ENCODE measurements at regions not wholly inside any gene's neighbourhood (a gene's known extent, or its start where the extent isn't known, plus 50 kb on each side); places are given as distances from the start of the nearest gene placed in this dataset.

GRCh38 chr12:114917307-114917706 is 233.3 kb upstream of the TBX3 start:
- Histone ChIP-seq H3K4me1 (ENCODE audit: insufficient read depth, low read length, poor library complexity, severe bottlenecking) (no peaks in the 10 kb centered on the region), H3K9me3 (ENCODE audit: insufficient read depth, low read depth, low read length) (0 out of 2 replicates have a peak, but pooled peaks cover 4% of the 10 kb centered on the region)

GRCh38 chr12:114916541-114916940 is 232.6 kb upstream of the TBX3 start:
- no peaks in the 10 kb centered on the region for H4K20me1 ChIP-seq (ENCODE audit: insufficient read depth, low read length, poor library complexity, severe bottlenecking)
- no peaks in the 10 kb centered on the region for H3K36me3 ChIP-seq (ENCODE audit: insufficient read depth, low read length)
- H3K9ac ChIP-seq (ENCODE audit: low read depth, low read length, poor library complexity, severe bottlenecking): no peak overlapping the region
- H3K79me2 ChIP-seq (ENCODE audit: insufficient read depth, low read length): no peaks in the 10 kb centered on the region
- no peak for TF ChIP-seq EZH2phosphoT487 (IDR thresholded peaks at IDR 0.05; ENCODE audit: borderline replicate concordance)
- no peak for TF ChIP-seq CTCF (conservative IDR thresholded peaks at IDR 0.05; ENCODE audit: low read length)
- no peaks in the 10 kb centered on the region for H3K4me1 ChIP-seq (ENCODE audit: insufficient read depth, low read length, poor library complexity, severe bottlenecking)
- H3K27me3 ChIP-seq (ENCODE audit: insufficient read depth, low read length, poor library complexity, severe bottlenecking): no peaks in the 10 kb centered on the region
- no peak overlapping the region for H3K4me3 ChIP-seq (ENCODE audit: low read length, poor library complexity, severe bottlenecking)
- 0 out of 2 replicates have a peak, but pooled peaks cover 4% of the 10 kb centered on the region for H3K9me3 ChIP-seq (ENCODE audit: insufficient read depth, low read depth, low read length)
- H3K9me2 ChIP-seq (replicated peaks; ENCODE audit: low read depth, low read length): no peaks in the 10 kb centered on the region
- no peak overlapping the region for H3K4me2 ChIP-seq (ENCODE audit: low read depth, low read length, poor library complexity, severe bottlenecking)
- no peaks in the 10 kb centered on the region for H3F3A ChIP-seq (ENCODE audit: low read depth)
- H2AFZ ChIP-seq (ENCODE audit: low read length): no peak overlapping the region

More at GRCh38 chr12:114917307-114917706, 233.3 kb upstream of the TBX3 start:
- Histone ChIP-seq H3K9ac (ENCODE audit: low read depth, low read length, poor library complexity, severe bottlenecking) (no peak overlapping the region), H3K27me3 (ENCODE audit: insufficient read depth, low read length, poor library complexity, severe bottlenecking) (no peaks in the 10 kb centered on the region), H2AFZ (ENCODE audit: low read length) (no peak overlapping the region), H3K9me2 (replicated peaks; ENCODE audit: low read depth, low read length) (no peaks in the 10 kb centered on the region), H3F3A (ENCODE audit: low read depth) (no peaks in the 10 kb centered on the region), H4K20me1 (ENCODE audit: insufficient read depth, low read length, poor library complexity, severe bottlenecking) (no peaks in the 10 kb centered on the region), H3K4me3 (ENCODE audit: low read length, poor library complexity, severe bottlenecking) (no peak overlapping the region), H3K79me2 (ENCODE audit: insufficient read depth, low read length) (no peaks in the 10 kb centered on the region), H3K36me3 (ENCODE audit: insufficient read depth, low read length) (no peaks in the 10 kb centered on the region), H3K4me2 (ENCODE audit: low read depth, low read length, poor library complexity, severe bottlenecking) (no peak overlapping the region)
- TF ChIP-seq EZH2phosphoT487 (IDR thresholded peaks at IDR 0.05; ENCODE audit: borderline replicate concordance) (no peak), CTCF (conservative IDR thresholded peaks at IDR 0.05; ENCODE audit: low read length) (no peak)

GRCh38 chr12:114916124-114916523 is 232.1 kb upstream of the TBX3 start:
- H3F3A ChIP-seq (ENCODE audit: low read depth): no peaks in the 10 kb centered on the region
- no peak overlapping the region for H3K4me3 ChIP-seq (ENCODE audit: low read length, poor library complexity, severe bottlenecking)
- no peaks in the 10 kb centered on the region for H3K4me1 ChIP-seq (ENCODE audit: insufficient read depth, low read length, poor library complexity, severe bottlenecking)
- 0 out of 2 replicates have a peak, but pooled peaks cover 4% of the 10 kb centered on the region for H3K9me3 ChIP-seq (ENCODE audit: insufficient read depth, low read depth, low read length)
- no peak overlapping the region for H3K4me2 ChIP-seq (ENCODE audit: low read depth, low read length, poor library complexity, severe bottlenecking)
- no peak overlapping the region for H3K9ac ChIP-seq (ENCODE audit: low read depth, low read length, poor library complexity, severe bottlenecking)
- no peak for TF ChIP-seq CTCF (conservative IDR thresholded peaks at IDR 0.05; ENCODE audit: low read length)
- TF ChIP-seq EZH2phosphoT487 (IDR thresholded peaks at IDR 0.05; ENCODE audit: borderline replicate concordance): no peak
- H2AFZ ChIP-seq (ENCODE audit: low read length): no peak overlapping the region
- H3K79me2 ChIP-seq (ENCODE audit: insufficient read depth, low read length): no peaks in the 10 kb centered on the region
- no peaks in the 10 kb centered on the region for H4K20me1 ChIP-seq (ENCODE audit: insufficient read depth, low read length, poor library complexity, severe bottlenecking)
- no peaks in the 10 kb centered on the region for H3K27me3 ChIP-seq (ENCODE audit: insufficient read depth, low read length, poor library complexity, severe bottlenecking)
- no peaks in the 10 kb centered on the region for H3K9me2 ChIP-seq (replicated peaks; ENCODE audit: low read depth, low read length)
- no peaks in the 10 kb centered on the region for H3K36me3 ChIP-seq (ENCODE audit: insufficient read depth, low read length)

Measured in Loucy (cell line).